Large intestine (tissue), 3 donors: ENCODE measurements at regions not wholly inside any gene's neighbourhood (a gene's known extent, or its start where the extent isn't known, plus 50 kb on each side); places are given as distances from the start of the nearest gene placed in this dataset.

Source experiments
- DNase-seq, 2 donors: peaks; one replicate each; pipeline versions ENCODE4 v3.0.0 to v3.0.0-alpha.2; 2013
- H3K27ac ChIP-seq: one replicate; pipeline ENCODE4 v1.5.1; 2013; ENCODE audit warnings: low read length
- H3K27me3 ChIP-seq: 2 replicates; pipeline ENCODE4 v1.6.1; 2013; ENCODE audit warnings: low read length; ENCODE audit not compliant: control insufficient read depth, insufficient read depth
- H3K36me3 ChIP-seq: 2 replicates; pipeline ENCODE4 v1.6.1; 2013; ENCODE audit warnings: low read length; ENCODE audit not compliant: control insufficient read depth, insufficient read depth
- H3K4me1 ChIP-seq: one replicate; pipeline ENCODE4 v1.6.1; 2013; ENCODE audit warnings: low read length; ENCODE audit not compliant: control insufficient read depth, insufficient read depth
- H3K4me3 ChIP-seq: one replicate; pipeline ENCODE4 v1.5.1; 2013; ENCODE audit warnings: low read length
- H3K9me3 ChIP-seq: one replicate; pipeline ENCODE4 v1.6.1; 2013; ENCODE audit warnings: mild to moderate bottlenecking, low read depth, low read length, moderate library complexity; ENCODE audit not compliant: control insufficient read depth
- WGBS: methylation state at CpG from one replicate; pipeline ENCODE4 v1.1.5; 2013; ENCODE audit warnings: low lambda C conversion rate; ENCODE audit not compliant: insufficient coverage; 5-methylcytosine and 5-hydroxymethylcytosine counted together

DNA sequence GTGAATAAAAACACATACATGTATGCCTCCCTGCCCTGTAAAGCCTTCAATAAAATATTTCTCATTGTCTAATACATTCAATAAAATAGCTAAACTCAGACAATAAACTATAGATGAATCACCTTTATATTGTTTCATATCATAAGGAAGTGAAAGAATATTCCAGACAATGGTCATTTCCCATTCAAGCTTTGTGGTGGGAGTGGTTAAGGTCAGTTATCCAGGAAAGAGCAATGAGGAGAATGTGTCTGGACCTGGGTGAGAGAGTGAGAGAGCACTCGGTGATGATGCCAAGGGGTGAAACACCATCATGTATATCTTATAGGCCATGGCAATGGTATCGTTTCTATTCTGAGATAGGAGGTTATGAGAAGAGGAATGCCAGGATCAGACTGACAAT lies 197.8 kb downstream of the PDHA2 start:
- no peak for DNase-seq
- Histone ChIP-seq H3K4me3 (no peak overlapping the region), H3K27me3 (no peaks in the 10 kb centered on the region), H3K4me1 (no peaks in the 10 kb centered on the region), H3K27ac (no peak overlapping the region), H3K36me3 (no peaks in the 10 kb centered on the region), H3K9me3 (no peaks in the 10 kb centered on the region)
- WGBS = 90% methylated on average over 2 of the region's 2 CpGs

DNA sequence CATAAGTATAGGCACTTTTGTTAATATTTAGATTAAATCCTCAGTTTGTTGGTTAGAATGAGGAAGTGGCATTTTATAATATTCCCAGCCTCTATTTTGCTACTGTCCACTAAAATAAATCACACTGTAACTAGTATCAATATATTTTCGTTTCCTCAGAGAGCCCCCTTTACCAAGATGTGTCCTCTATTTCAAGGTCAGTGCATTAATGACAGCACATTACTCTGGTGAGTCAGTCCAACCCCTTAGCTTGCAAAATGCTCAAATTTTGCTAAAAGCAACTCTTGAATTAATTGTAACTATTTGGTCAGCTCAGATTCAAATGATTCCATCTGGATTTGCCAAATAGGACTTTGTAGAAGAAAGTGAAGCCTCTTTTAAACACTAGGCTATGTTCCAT lies 199.3 kb downstream of the PDHA2 start:
- Histone ChIP-seq H3K9me3 (no peaks in the 10 kb centered on the region), H3K4me3 (no peak overlapping the region), H3K27me3 (no peaks in the 10 kb centered on the region), H3K4me1 (no peaks in the 10 kb centered on the region), H3K27ac (no peak overlapping the region), H3K36me3 (no peaks in the 10 kb centered on the region)
- WGBS = no CpG with 5 or more reads among the region's 1 CpG
- no peak for DNase-seq

DNA sequence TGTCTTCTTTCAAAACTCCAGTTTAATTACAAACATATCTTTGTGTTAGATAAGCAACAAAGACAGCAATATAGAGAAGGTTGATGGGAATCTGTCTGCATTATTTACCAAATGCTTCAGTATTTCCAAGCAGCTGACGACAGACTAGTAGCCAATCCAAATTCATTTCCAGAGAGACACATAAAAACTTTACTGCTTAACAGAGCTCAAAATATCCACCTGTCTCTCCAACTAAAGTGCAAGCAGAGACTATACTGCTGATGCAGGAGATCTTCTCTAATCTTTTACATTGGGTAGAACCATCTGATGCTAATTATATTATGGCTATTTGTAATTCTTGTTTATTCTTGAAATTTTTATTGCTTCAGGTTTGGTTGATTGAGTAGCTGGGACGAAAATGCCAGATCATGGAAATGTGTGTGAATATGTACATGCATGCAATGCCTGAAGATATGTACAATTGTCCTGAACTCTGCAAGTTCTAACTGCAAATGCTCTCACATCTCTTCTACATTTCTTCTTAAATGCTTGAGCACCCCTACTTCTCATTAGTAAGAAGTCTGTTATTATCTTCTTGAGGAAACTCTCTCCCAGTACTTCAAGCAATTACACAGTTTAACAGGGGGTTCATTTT lies 200.0 kb downstream of the PDHA2 start:
- no peaks in the 10 kb centered on the region for H3K4me1 ChIP-seq
- H3K36me3 ChIP-seq = no peaks in the 10 kb centered on the region
- no peak overlapping the region for H3K4me3 ChIP-seq
- no peaks in the 10 kb centered on the region for H3K9me3 ChIP-seq
- no peak for DNase-seq
- no peak overlapping the region for H3K27ac ChIP-seq
- H3K27me3 ChIP-seq = no peaks in the 10 kb centered on the region
- WGBS = no CpG with 5 or more reads among the region's 2 CpGs

DNA sequence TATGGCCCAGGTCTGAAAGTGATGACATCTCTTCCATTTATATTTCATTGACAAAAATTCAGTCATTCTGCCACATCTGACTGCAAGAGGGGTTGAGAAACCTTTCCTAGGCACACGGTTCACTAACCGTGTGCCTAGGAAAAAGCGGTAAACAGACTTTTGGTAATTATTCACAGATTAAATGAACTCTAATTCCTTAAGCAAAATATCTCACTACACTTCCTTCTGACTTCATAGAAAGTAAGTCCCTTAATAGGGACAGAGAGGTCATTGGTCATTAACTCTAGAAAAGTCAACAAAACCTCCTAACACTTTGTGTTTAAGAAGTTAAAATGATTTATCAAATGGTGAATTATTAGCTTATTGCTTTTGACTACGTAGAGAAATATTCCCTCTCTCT lies 205.1 kb downstream of the PDHA2 start:
- H3K4me3 ChIP-seq = no peak overlapping the region
- no peaks in the 10 kb centered on the region for H3K9me3 ChIP-seq
- 57% methylated on average over 1 of the region's 4 CpGs for WGBS
- no peaks in the 10 kb centered on the region for H3K4me1 ChIP-seq
- no peak overlapping the region for H3K27ac ChIP-seq
- H3K36me3 ChIP-seq = no peaks in the 10 kb centered on the region
- no peaks in the 10 kb centered on the region for H3K27me3 ChIP-seq
- no peak for DNase-seq

DNA sequence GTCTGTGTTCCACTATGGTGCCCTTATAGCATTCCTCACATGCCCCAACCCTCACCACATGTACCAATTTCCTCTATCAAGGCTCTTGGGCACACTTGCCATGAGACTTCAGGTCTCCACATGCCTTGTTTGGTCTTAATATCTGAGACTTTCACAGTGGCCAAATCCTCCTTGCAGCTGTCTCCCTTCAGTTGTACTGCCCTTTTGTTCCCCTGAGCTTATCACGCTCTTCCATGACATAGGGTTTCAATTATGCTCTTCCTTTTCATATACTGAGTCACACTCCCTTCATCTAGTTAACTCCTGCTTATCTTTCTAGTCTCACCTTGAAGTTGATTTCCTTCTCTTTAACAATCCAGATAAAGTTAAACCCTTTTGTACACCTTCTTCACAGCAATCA lies 212.9 kb downstream of the PDHA2 start:
- Histone ChIP-seq H3K9me3 (no peaks in the 10 kb centered on the region), H3K4me3 (no peak overlapping the region), H3K36me3 (no peaks in the 10 kb centered on the region), H3K27ac (no peak overlapping the region), H3K27me3 (no peaks in the 10 kb centered on the region), H3K4me1 (no peaks in the 10 kb centered on the region)
- WGBS = 50% methylated on average over 1 of the region's 1 CpG
- no peak for DNase-seq

DNA sequence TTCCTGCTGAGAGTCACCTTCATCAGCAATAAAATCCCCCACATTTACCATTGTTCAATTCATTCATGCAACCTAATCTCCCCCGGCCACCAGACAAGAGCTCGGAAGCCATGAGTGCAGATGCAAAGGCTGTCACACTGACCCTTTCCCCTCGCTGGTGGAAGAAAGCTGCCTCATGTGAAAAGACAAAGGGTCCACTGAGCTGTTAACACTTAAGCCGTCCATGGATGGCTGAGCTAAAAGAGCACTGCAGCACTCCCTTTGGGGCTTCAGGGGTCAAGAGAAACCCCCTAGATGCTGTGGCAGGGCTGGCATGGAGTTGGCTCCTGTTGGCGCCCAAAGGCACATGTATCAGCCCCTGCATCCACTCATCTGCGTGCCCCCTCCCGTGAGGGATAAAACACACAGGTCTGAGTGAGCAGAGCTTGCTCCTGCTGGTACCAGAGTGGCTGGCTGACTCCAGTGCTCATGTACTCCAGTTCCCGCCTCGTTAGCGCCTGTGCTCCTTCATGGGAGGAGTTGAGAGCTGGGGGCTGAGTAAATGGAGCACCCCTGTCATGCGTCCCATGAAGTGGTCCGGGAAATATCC lies 216.5 kb downstream of the PDHA2 start:
- DNase-seq = no peak
- H3K4me3 ChIP-seq = no peak overlapping the region
- no peak overlapping the region for H3K27ac ChIP-seq
- no CpG with 5 or more reads among the region's 12 CpGs for WGBS
- H3K27me3 ChIP-seq = no peaks in the 10 kb centered on the region
- no peaks in the 10 kb centered on the region for H3K9me3 ChIP-seq
- no peaks in the 10 kb centered on the region for H3K36me3 ChIP-seq
- H3K4me1 ChIP-seq = no peaks in the 10 kb centered on the region

DNA sequence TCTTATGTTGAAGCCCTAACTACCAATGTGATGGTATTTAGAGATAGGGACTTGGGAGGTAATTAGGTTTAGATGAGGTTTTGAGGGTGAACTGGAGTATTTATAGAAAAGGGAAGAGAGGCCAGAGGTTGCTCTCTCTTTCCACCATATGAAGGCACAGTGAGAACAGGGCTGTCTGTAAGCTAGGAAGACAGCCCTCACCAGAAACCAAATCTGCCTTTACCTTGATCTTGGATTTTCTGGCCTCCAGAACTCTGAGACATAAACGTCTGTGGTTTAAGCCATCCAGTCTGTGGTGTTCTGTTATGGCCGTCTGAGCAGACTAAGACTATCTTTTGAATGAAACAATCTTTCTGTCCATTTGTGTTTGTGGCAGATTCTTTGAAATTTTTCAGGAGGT lies 223.7 kb downstream of the PDHA2 start:
- Histone ChIP-seq H3K4me3 (no peak overlapping the region), H3K4me1 (no peaks in the 10 kb centered on the region), H3K27ac (no peak overlapping the region), H3K27me3 (no peaks in the 10 kb centered on the region), H3K36me3 (no peaks in the 10 kb centered on the region), H3K9me3 (no peaks in the 10 kb centered on the region)
- DNase-seq = no peak
- WGBS = no CpG with 5 or more reads among the region's 2 CpGs

DNA sequence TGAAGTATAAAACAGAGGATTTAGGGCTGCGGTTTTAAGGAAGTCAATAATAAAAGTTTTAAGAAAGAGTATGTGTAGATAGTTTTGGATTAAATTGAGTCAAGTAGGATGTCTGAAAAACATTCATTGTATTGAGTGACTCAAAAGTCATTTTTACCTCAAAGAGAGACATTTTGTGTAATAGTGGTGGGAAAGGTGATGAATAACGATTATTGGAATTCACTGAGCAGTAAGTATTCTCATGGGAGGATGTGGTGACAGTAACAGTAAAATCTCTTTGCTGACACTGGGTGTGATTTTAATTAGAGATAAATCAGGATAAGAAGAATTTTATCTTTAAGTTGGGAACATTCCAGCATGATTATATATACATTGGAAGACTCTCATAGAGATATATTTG lies 233.6 kb downstream of the PDHA2 start:
- 100% methylated on average over 1 of the region's 2 CpGs for WGBS
- no peak overlapping the region for H3K4me3 ChIP-seq
- no peaks in the 10 kb centered on the region for H3K4me1 ChIP-seq
- H3K9me3 ChIP-seq = no peaks in the 10 kb centered on the region
- no peak overlapping the region for H3K27ac ChIP-seq
- no peaks in the 10 kb centered on the region for H3K27me3 ChIP-seq
- H3K36me3 ChIP-seq = no peaks in the 10 kb centered on the region
- DNase-seq = no peak

DNA sequence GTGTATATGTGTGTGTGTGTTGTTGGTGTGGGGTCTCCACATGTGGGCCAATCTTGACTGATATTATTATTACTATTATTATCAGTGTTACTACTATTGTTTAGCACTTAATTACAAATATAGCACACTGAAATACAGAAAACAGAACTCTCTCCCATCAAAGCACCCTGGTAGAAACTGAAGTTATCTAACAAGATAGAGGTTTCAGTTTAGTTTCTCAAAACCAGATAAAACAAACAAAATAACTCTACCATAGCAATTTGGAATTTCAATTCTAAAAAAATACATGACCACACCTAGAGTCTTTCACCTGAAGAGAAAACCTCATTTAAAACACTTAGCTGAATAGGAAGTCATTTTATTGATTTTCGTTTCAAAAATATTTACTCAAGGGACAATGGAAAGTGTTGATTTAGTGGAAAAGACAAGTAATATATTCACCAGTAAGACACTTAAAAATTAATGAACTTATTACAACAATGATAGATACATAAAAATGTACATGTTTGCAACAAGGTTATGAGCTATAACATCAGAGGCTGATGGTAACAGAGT lies 252.3 kb downstream of the PDHA2 start:
- H3K9me3 ChIP-seq = no peaks in the 10 kb centered on the region
- no peak overlapping the region for H3K4me3 ChIP-seq
- no peak for DNase-seq
- WGBS = 80% methylated on average over 1 of the region's 1 CpG
- no peaks in the 10 kb centered on the region for H3K4me1 ChIP-seq
- no peaks in the 10 kb centered on the region for H3K36me3 ChIP-seq
- no peak overlapping the region for H3K27ac ChIP-seq
- H3K27me3 ChIP-seq = no peaks in the 10 kb centered on the region

DNA sequence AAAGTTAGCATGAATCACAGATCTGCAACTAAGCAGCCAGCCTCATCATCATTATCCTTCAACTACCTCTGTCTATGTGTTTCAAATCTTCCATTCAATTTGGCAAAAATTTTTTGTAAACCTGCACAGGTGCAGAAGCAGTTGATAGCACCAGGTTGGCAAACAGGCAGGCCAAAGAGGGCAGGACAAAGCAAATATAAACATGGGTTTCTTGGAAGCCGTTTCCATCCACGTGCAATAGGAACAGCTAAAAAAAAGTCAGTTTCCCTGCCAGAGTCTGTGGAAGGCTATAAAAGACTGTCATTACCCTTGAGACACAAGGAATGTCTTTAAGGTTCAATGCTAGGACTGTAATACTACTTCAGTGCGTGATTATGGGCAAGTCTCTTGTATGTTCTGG lies 253.2 kb downstream of the PDHA2 start:
- no peak overlapping the region for H3K4me3 ChIP-seq
- DNase-seq = no peak
- WGBS = no CpG with 5 or more reads among the region's 3 CpGs

DNA sequence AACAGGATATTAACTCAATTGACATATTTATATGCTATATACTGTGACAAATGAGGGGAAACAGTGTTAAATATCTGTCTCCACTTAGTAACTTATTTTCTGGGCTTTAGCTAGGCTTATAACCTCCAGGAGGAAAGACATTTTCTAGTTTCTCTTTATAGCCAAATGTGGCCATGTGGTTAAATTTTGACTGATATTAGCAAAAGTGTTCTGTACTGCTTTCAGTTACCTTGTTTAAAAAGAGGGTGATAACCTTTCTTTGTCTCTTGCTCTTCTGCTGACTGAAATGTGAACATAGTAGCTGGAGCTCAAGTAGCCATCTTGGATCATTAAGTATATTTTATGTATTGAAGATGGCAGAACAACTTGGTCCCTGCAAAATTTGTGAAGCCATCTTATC lies 253.7 kb downstream of the PDHA2 start:
- H3K27me3 ChIP-seq = no peaks in the 10 kb centered on the region
- H3K27ac ChIP-seq = no peak overlapping the region
- no peaks in the 10 kb centered on the region for H3K4me1 ChIP-seq
- no peaks in the 10 kb centered on the region for H3K9me3 ChIP-seq
- H3K36me3 ChIP-seq = no peaks in the 10 kb centered on the region
- no peak overlapping the region for H3K4me3 ChIP-seq
- no peak for DNase-seq

More for the DNA sequence above, 253.2 kb downstream of the PDHA2 start:
- Histone ChIP-seq H3K27me3 (no peaks in the 10 kb centered on the region), H3K27ac (no peak overlapping the region), H3K4me1 (no peaks in the 10 kb centered on the region), H3K9me3 (no peaks in the 10 kb centered on the region), H3K36me3 (no peaks in the 10 kb centered on the region)
